ENCODE measurements at regions not wholly inside any gene's neighbourhood (a gene's known extent, or its start where the extent isn't known, plus 50 kb on each side); places are given as distances from the start of the nearest gene placed in this dataset.

GRCh38 chr13:92963029-92963428 lies 263.6 kb upstream of the GPC6 start:
- no peak for TF ChIP-seq YY1 (IDR thresholded peaks at IDR 0.05; ENCODE audit: insufficient read depth, insufficient read length)
- TF ChIP-seq ZNF274 (IDR thresholded peaks at IDR 0.05; ENCODE audit: low read depth, low read length) = no peak
